ENCODE measurements at regions not wholly inside any gene's neighbourhood (a gene's known extent, or its start where the extent isn't known, plus 50 kb on each side); places are given as distances from the start of the nearest gene placed in this dataset.

DNA sequence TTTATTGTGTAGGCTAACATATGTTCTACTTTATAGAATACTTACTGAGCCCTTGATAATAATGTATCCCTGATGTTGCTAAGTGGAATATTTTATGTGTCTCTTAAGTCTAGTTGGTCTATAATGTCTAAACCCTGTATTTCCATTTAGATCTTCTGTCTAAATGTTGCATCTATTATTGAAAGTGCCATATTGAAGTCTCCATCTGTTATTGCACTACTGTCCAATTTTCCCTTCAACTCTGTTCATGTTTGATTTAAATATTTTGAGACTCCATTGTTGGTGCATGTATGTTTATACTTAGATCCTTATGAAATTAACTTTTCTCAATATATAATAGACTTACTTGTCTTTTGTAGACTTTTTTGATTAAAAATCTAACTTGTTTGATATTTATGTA is 924.5 kb upstream of the KCND2 start:
- no peak overlapping the region for H3K4me3 ChIP-seq (ENCODE audit: extremely low read depth, insufficient read depth, low read length, poor library complexity, severe bottlenecking)
- H3K9me3 ChIP-seq (ENCODE audit: control insufficient read depth, low read length): no peaks in the 10 kb centered on the region
- no peaks in the 10 kb centered on the region for H3K36me3 ChIP-seq (ENCODE audit: control insufficient read depth, insufficient read depth, low read length)
- H3K27ac ChIP-seq (ENCODE audit: low read depth, low read length, severe bottlenecking): no peak overlapping the region
- no peaks in the 10 kb centered on the region for H3K4me1 ChIP-seq (ENCODE audit: control insufficient read depth, insufficient read depth, low read length, poor library complexity, severe bottlenecking)

- H3K9me3 ChIP-seq (ENCODE audit: control insufficient read depth, low read length): no peaks in the 10 kb centered on the region
- no peaks in the 10 kb centered on the region for H3K4me1 ChIP-seq (ENCODE audit: control insufficient read depth, insufficient read depth, low read length, poor library complexity, severe bottlenecking)
- H3K4me3 ChIP-seq (ENCODE audit: extremely low read depth, insufficient read depth, low read length, poor library complexity, severe bottlenecking): no peak overlapping the region
- no peak overlapping the region for H3K27ac ChIP-seq (ENCODE audit: low read depth, low read length, severe bottlenecking)
- WGBS, 2 experiments (ENCODE audit: insufficient coverage in 2 of 2): 87 to 91% methylated on average over 5 of the region's 5 CpGs
- H3K36me3 ChIP-seq (ENCODE audit: control insufficient read depth, insufficient read depth, low read length): no peaks in the 10 kb centered on the region
Observed at GRCh38 chr7:119350334-119350733, 922.6 kb upstream of the KCND2 start.

GRCh38 chr7:119351320-119351719 is 921.7 kb upstream of the KCND2 start:
- Histone ChIP-seq H3K36me3 (ENCODE audit: control insufficient read depth, insufficient read depth, low read length) (no peaks in the 10 kb centered on the region), H3K27ac (ENCODE audit: low read depth, low read length, severe bottlenecking) (no peak overlapping the region), H3K4me3 (ENCODE audit: extremely low read depth, insufficient read depth, low read length, poor library complexity, severe bottlenecking) (no peak overlapping the region), H3K4me1 (ENCODE audit: control insufficient read depth, insufficient read depth, low read length, poor library complexity, severe bottlenecking) (no peaks in the 10 kb centered on the region), H3K9me3 (ENCODE audit: control insufficient read depth, low read length) (no peaks in the 10 kb centered on the region)
- WGBS, 2 experiments (ENCODE audit: insufficient coverage in 2 of 2): 89 to 96% methylated on average over 3 to 5 of the region's 8 CpGs

- no peak overlapping the region for H3K4me3 ChIP-seq (ENCODE audit: extremely low read depth, insufficient read depth, low read length, poor library complexity, severe bottlenecking)
- H3K9me3 ChIP-seq (ENCODE audit: control insufficient read depth, low read length): no peaks in the 10 kb centered on the region
- no peaks in the 10 kb centered on the region for H3K4me1 ChIP-seq (ENCODE audit: control insufficient read depth, insufficient read depth, low read length, poor library complexity, severe bottlenecking)
- WGBS, 2 experiments (ENCODE audit: insufficient coverage in 2 of 2): 80% methylated on average over 1 of the region's 2 CpGs; no CpG with 5 or more reads in 1 of the 2 experiments
- H3K27ac ChIP-seq (ENCODE audit: low read depth, low read length, severe bottlenecking): no peak overlapping the region
- no peaks in the 10 kb centered on the region for H3K36me3 ChIP-seq (ENCODE audit: control insufficient read depth, insufficient read depth, low read length)
Observed at GRCh38 chr7:119374436-119374835, 898.5 kb upstream of the KCND2 start.

- H3K9me3 ChIP-seq (ENCODE audit: control insufficient read depth, low read length): no peaks in the 10 kb centered on the region
- no peaks in the 10 kb centered on the region for H3K4me1 ChIP-seq (ENCODE audit: control insufficient read depth, insufficient read depth, low read length, poor library complexity, severe bottlenecking)
- no peak overlapping the region for H3K27ac ChIP-seq (ENCODE audit: low read depth, low read length, severe bottlenecking)
- H3K4me3 ChIP-seq (ENCODE audit: extremely low read depth, insufficient read depth, low read length, poor library complexity, severe bottlenecking): no peak overlapping the region
- no peaks in the 10 kb centered on the region for H3K36me3 ChIP-seq (ENCODE audit: control insufficient read depth, insufficient read depth, low read length)
- WGBS, 2 experiments (ENCODE audit: insufficient coverage in 2 of 2): no CpG with 5 or more reads among the region's 1 CpG
Observed at GRCh38 chr7:119377861-119378260, 895.1 kb upstream of the KCND2 start.

DNA sequence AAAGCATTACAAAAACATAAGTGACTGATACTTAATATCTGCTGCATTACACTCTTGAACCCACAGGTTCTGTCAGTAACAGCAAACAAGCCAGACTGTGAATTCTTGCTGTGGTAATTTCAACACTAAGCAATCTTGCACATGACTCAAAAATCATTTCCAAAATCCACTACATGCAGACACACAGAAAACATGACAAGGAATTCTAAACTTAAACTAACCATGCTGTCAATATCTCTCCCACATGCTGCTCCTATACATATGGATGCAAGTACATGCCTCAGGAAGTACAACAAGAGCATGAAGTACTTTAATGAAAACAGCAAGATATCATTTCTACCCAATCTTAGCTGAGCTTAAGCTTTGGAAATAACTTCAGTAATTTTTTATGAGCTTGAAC is 890.2 kb upstream of the KCND2 start:
- no peaks in the 10 kb centered on the region for H3K9me3 ChIP-seq (ENCODE audit: control insufficient read depth, low read length)
- no peak overlapping the region for H3K4me3 ChIP-seq (ENCODE audit: extremely low read depth, insufficient read depth, low read length, poor library complexity, severe bottlenecking)
- no peaks in the 10 kb centered on the region for H3K36me3 ChIP-seq (ENCODE audit: control insufficient read depth, insufficient read depth, low read length)
- no peaks in the 10 kb centered on the region for H3K4me1 ChIP-seq (ENCODE audit: control insufficient read depth, insufficient read depth, low read length, poor library complexity, severe bottlenecking)
- H3K27ac ChIP-seq (ENCODE audit: low read depth, low read length, severe bottlenecking): no peak overlapping the region

DNA sequence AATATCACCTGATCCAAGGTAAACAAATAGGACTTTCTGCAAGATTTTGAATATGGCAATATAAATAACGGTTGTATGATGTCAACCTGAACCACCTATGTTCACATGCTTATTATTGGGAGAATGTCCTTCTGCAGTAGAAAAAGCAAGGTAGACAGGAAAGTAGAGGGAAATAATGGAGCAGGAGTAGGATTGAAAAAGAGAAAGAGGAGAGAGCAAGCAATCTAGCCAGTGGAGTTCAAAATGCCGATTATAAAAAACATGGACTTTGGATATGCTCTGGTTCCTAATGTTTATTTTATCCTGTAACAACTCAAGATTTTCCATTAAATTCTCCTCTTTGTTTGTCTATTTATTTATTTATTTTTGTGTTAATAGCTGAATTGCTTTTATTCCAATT is 878.0 kb upstream of the KCND2 start:
- H3K4me1 ChIP-seq (ENCODE audit: control insufficient read depth, insufficient read depth, low read length, poor library complexity, severe bottlenecking): no peaks in the 10 kb centered on the region
- H3K9me3 ChIP-seq (ENCODE audit: control insufficient read depth, low read length): no peaks in the 10 kb centered on the region
- H3K4me3 ChIP-seq (ENCODE audit: extremely low read depth, insufficient read depth, low read length, poor library complexity, severe bottlenecking): no peak overlapping the region
- H3K27ac ChIP-seq (ENCODE audit: low read depth, low read length, severe bottlenecking): no peak overlapping the region
- no peaks in the 10 kb centered on the region for H3K36me3 ChIP-seq (ENCODE audit: control insufficient read depth, insufficient read depth, low read length)
- WGBS, 2 experiments (ENCODE audit: insufficient coverage in 2 of 2): 100% methylated on average over 1 of the region's 2 CpGs; no CpG with 5 or more reads in 1 of the 2 experiments

DNA sequence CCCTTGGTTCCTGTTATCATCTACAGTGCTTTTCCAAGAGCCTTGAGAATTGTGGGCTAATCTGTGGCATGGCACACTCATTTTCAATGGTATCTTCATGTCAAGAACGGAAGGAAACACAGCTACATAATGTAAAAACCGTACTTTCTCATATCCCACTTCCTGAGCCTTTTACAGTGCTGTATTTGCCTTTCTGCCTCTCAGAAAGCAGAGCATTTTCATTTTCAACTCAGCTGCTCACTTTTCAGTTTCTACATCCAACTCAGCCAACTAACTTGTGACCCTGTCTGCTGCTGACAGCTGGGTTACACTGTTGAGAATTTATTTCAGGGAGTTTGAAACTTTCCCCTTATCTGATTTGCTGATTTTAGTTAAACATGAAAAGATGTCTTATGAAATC is 875.8 kb upstream of the KCND2 start:
- no peaks in the 10 kb centered on the region for H3K36me3 ChIP-seq (ENCODE audit: control insufficient read depth, insufficient read depth, low read length)
- no peaks in the 10 kb centered on the region for H3K4me1 ChIP-seq (ENCODE audit: control insufficient read depth, insufficient read depth, low read length, poor library complexity, severe bottlenecking)
- H3K4me3 ChIP-seq (ENCODE audit: extremely low read depth, insufficient read depth, low read length, poor library complexity, severe bottlenecking): no peak overlapping the region
- 85 to 100% methylated on average over 2 of the region's 2 CpGs for WGBS, 2 experiments (ENCODE audit: insufficient coverage in 2 of 2)
- no peaks in the 10 kb centered on the region for H3K9me3 ChIP-seq (ENCODE audit: control insufficient read depth, low read length)
- H3K27ac ChIP-seq (ENCODE audit: low read depth, low read length, severe bottlenecking): no peak overlapping the region

GRCh38 chr7:119408596-119408995 is 864.4 kb upstream of the KCND2 start:
- no peaks in the 10 kb centered on the region for H3K36me3 ChIP-seq (ENCODE audit: control insufficient read depth, insufficient read depth, low read length)
- WGBS, 2 experiments (ENCODE audit: insufficient coverage in 2 of 2): no CpG with 5 or more reads among the region's 1 CpG
- H3K4me3 ChIP-seq (ENCODE audit: extremely low read depth, insufficient read depth, low read length, poor library complexity, severe bottlenecking): no peak overlapping the region
- H3K9me3 ChIP-seq (ENCODE audit: control insufficient read depth, low read length): no peaks in the 10 kb centered on the region
- no peak overlapping the region for H3K27ac ChIP-seq (ENCODE audit: low read depth, low read length, severe bottlenecking)
- no peaks in the 10 kb centered on the region for H3K4me1 ChIP-seq (ENCODE audit: control insufficient read depth, insufficient read depth, low read length, poor library complexity, severe bottlenecking)

DNA sequence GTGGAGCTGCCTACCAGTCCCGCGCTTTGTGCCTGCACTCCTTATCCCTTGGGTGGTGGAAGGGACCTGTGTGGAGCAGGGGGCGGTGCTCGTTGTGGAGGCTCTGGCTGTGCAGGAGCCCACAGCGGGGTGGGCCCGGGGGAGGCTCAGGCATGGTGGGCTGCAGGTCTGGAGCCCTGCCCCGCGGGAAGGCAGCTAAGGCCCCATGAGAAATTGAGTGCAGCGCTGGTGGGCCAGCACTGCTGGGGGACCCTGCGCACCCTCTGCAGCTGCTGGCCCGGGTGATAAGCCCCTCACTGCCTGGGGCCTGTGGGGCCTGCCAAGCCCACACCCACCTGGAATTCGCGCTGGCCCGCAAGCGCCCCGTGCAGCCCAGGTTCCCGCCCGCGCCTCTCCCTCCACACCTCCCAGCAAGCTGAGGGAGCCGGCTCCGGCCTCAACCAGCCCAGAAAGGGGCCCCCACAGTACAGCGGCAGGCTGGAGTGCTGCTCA is 859.6 kb upstream of the KCND2 start:
- H3K4me3 ChIP-seq (ENCODE audit: extremely low read depth, insufficient read depth, low read length, poor library complexity, severe bottlenecking): no peak overlapping the region

GRCh38 chr7:119415682-119416081 is 857.3 kb upstream of the KCND2 start:
- Histone ChIP-seq H3K36me3 (ENCODE audit: control insufficient read depth, insufficient read depth, low read length) (no peaks in the 10 kb centered on the region), H3K27ac (ENCODE audit: low read depth, low read length, severe bottlenecking) (no peak overlapping the region)
- WGBS, 2 experiments (ENCODE audit: insufficient coverage in 2 of 2): 100% methylated on average over 1 to 3 of the region's 4 CpGs

More for the DNA sequence above, 859.6 kb upstream of the KCND2 start:
- H3K9me3 ChIP-seq (ENCODE audit: control insufficient read depth, low read length): no peaks in the 10 kb centered on the region
- WGBS, 2 experiments (ENCODE audit: insufficient coverage in 2 of 2): 83 to 97% methylated on average over 10 to 13 of the region's 22 CpGs
- no peaks in the 10 kb centered on the region for H3K4me1 ChIP-seq (ENCODE audit: control insufficient read depth, insufficient read depth, low read length, poor library complexity, severe bottlenecking)
- no peaks in the 10 kb centered on the region for H3K36me3 ChIP-seq (ENCODE audit: control insufficient read depth, insufficient read depth, low read length)
- no peak overlapping the region for H3K27ac ChIP-seq (ENCODE audit: low read depth, low read length, severe bottlenecking)

DNA sequence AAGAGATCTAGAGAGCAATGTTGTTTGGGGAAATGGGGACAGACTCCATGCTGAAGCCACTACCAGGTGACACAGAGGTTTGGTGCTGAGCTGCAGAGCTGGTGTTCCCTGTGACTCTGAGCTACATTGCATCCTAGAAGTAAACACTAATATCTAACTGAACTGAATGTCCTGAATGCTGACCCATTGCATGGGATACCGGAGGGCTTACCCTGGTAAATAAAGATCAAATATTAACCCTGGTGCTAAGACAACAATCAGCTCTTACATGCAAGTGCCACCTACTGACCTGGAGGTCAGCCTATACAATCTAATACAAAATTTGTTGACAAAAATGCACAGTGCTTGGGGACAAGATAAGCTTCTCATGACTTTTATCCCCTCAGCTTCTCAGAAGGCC is 851.3 kb upstream of the KCND2 start:
- 90 to 100% methylated on average over 1 of the region's 1 CpG for WGBS, 2 experiments (ENCODE audit: insufficient coverage in 2 of 2)
- no peak overlapping the region for H3K4me3 ChIP-seq (ENCODE audit: extremely low read depth, insufficient read depth, low read length, poor library complexity, severe bottlenecking)
- no peak overlapping the region for H3K27ac ChIP-seq (ENCODE audit: low read depth, low read length, severe bottlenecking)
- no peaks in the 10 kb centered on the region for H3K4me1 ChIP-seq (ENCODE audit: control insufficient read depth, insufficient read depth, low read length, poor library complexity, severe bottlenecking)
- no peaks in the 10 kb centered on the region for H3K9me3 ChIP-seq (ENCODE audit: control insufficient read depth, low read length)
- H3K36me3 ChIP-seq (ENCODE audit: control insufficient read depth, insufficient read depth, low read length): no peaks in the 10 kb centered on the region

More at GRCh38 chr7:119415682-119416081, 857.3 kb upstream of the KCND2 start:
- Histone ChIP-seq H3K4me3 (ENCODE audit: extremely low read depth, insufficient read depth, low read length, poor library complexity, severe bottlenecking) (no peak overlapping the region), H3K4me1 (ENCODE audit: control insufficient read depth, insufficient read depth, low read length, poor library complexity, severe bottlenecking) (no peaks in the 10 kb centered on the region), H3K9me3 (ENCODE audit: control insufficient read depth, low read length) (no peaks in the 10 kb centered on the region)

Data from mesodermal cell (in vitro differentiated cells).